ACHN (cell line): ENCODE measurements at regions not wholly inside any gene's neighbourhood (a gene's known extent, or its start where the extent isn't known, plus 50 kb on each side); places are given as distances from the start of the nearest gene placed in this dataset.

Experiments used
- DNase-seq: peaks from one replicate; pipeline ENCODE4 v3.0.0-alpha.2; 2015
- in situ Hi-C: cut with HindIII; loops from 2 replicates; pipeline ENCODE4 v1.10.0; 2017; ENCODE audit warnings: low sequenced_read_pairs, low pct_ligation_motif_present, low pct_unique_long_range_greater_than_20kb

DNA sequence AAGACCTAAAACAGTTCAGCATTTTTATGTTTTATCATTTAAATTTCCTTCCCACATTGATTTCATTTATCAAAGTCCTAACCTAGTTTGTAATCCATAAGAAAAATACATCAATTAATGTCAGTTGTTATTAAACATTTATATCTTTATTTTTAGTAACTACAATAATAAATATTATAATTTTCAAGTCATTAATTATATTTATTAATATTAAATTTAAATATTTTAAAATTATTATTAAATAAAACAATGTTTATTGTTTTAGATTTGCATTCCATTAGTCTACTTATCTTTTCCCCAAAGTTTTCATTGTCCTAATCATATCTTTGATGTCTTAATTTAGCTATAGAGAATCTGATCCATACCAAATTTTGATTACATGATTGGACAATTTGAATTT lies 368.9 kb downstream of the PLA2G4A start:
- in situ Hi-C loops = no loop called here
- DNase-seq = no peak

DNA sequence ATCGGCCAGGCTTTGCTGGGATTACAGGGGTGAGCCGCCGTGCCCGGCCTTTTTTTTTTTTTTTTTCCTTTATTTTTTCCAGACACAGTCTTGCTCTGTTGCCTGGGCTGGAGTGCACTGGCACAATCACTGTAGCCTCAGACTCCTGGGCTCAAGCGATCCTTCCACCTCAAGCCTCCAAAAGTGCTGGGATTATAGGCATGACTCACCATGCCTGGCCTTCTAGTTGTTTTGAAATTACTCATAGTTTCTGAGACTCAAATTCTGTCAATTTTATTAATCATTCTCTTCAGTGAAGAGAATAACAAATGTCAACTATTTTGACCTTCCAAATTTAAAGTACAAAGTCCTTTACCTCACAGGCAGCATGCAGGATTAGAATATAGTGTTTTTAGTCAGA lies 374.5 kb downstream of the PLA2G4A start:
- in situ Hi-C loops = no loop called here
- peak; percentile 88 for DNase-seq

- in situ Hi-C loops = no loop called here
- no peak for DNase-seq
Observed at GRCh38 chr1:187212377-187212776, 383.6 kb downstream of the PLA2G4A start.

GRCh38 chr1:187226396-187226795 lies 397.6 kb downstream of the PLA2G4A start:
- in situ Hi-C loops = no loop called here
- DNase-seq = no peak

GRCh38 chr1:187228790-187229189 lies 400.0 kb downstream of the PLA2G4A start:
- in situ Hi-C loops = no loop called here
- no peak for DNase-seq

GRCh38 chr1:187229496-187229895 lies 400.7 kb downstream of the PLA2G4A start:
- in situ Hi-C loops = no loop called here
- DNase-seq = no peak

DNA sequence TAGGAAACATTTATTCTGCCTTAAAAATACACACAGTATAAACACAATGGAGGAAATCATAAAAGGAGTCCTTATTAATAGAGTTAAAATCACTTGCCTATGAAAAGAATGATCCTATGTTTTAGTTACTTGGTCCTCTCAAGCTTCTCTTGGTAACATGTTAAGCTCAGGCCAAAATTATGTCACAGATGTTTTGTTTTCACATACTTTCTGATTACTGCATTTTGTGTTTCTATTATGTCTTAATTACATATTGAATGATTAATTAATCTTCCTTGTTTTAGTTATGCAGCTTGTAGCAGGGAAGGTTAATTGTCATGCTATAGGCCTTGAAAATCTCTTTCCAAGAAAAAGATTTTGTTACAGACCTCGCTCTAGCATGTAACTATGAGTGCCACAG lies 406.0 kb downstream of the PLA2G4A start:
- DNase-seq = no peak
- in situ Hi-C loops = no loop called here

- DNase-seq = no peak
- in situ Hi-C loops = no loop called here
Observed at GRCh38 chr1:187236199-187236598, 407.4 kb downstream of the PLA2G4A start.

- DNase-seq = no peak
- in situ Hi-C loops = no loop called here
Observed at GRCh38 chr1:187236676-187237075, 407.9 kb downstream of the PLA2G4A start.

- in situ Hi-C loops = no loop called here
- DNase-seq = no peak
Observed at GRCh38 chr1:187237542-187237941, 408.8 kb downstream of the PLA2G4A start.

- in situ Hi-C loops = no loop called here
- no peak for DNase-seq
Observed at GRCh38 chr1:187241971-187242370, 413.2 kb downstream of the PLA2G4A start.

DNA sequence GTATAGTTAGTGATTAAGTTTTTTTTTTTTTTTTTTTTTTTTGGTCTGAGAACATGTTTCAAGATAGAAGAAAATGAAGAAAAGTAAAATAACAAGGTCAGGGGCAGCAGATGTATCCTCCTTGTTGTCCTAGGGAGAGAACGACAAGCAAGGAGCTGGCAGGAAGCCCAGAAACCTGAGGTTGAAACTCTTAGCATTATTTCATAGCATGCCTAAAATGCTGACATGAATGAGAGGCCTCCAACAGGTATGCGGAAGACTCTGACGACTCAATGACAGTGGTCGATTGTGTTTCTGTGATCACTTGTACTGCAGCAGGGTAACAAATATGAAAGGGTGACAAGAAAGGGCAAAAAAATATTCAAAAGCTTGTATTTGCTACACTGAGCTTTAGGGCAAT lies 415.9 kb downstream of the PLA2G4A start:
- DNase-seq = no peak

DNA sequence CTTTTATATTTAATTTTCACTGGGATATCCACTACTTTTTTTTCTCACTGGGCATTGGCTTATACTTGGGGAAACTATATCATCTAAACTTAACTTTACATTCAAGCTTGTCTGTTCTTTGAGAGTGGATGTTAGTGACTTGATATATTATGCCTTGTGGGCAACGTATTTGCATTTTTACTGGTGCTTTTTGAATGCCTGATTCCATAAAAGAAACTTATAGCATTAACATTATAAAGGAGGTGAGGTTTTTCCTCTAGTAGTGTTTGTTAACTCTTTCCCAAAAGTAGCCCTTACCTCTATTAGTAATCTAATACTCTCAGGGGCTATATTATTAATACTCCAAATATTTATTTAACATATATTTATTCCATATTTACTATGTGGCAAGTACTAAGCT lies 416.5 kb downstream of the PLA2G4A start:
- DNase-seq = no peak
- in situ Hi-C loops = no loop called here

More for the DNA sequence above, 415.9 kb downstream of the PLA2G4A start:
- in situ Hi-C loops = no loop called here

GRCh38 chr1:187249196-187249595 lies 420.4 kb downstream of the PLA2G4A start:
- no peak for DNase-seq
- in situ Hi-C loops = no loop called here

DNA sequence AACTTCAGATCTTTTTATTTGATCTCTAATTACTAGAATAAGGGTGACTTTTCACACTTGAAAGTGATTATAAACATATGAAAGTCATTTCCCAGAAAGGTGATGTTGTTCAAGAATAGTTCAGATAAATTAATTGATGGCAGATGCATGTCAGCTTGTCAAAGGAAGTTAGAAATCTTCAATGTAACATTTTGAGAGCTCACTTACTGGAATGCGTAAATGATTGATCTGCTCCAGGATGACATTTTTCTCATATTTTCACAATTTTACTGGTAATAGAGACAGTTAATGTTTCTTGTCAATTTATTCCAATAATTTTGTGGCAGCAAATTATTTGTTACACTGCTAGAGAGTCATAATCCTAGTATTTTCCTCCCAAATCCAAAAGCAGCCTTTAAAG lies 424.2 kb downstream of the PLA2G4A start:
- DNase-seq = no peak
- in situ Hi-C loops = no loop called here

DNA sequence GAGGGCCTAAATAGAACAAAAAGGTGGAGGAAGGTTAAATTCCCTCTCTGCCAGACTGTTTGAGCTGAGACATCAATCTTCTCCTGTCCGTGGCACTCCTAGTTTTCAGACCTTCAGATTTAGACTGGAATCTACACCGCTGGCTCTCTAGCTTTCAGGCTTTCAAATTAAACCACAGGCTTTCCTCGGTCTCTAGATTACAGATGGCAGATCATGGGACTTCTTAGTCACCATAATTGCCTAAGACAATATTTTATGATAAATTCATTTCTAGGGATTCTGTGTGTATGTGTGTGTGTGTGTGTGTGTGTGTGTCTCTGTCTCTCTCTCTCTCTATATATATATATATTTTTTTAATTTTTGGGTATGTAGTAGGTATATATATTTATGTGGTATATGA lies 428.7 kb downstream of the PLA2G4A start:
- DNase-seq = no peak
- in situ Hi-C loops = no loop called here

DNA sequence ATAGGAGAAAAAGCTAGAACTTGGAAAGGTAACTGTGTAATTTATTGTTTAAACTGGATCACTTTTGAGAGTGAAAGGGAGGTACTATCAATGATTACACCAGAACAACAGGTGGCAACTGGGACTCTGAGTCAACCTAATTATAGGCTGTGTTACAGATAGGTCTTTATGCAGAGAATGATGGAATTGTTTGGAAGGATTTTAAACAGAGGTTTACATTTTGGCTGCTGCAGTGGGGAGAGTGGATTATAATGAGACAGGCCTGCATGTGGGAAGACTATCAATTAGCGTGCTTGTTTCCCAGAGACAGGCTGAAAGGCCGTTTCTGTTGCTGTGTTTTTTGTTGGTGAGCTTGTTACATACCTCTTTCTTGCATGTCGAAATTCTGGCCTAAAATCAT lies 432.9 kb downstream of the PLA2G4A start:
- in situ Hi-C loops = no loop called here
- peak; percentile 5 for DNase-seq

DNA sequence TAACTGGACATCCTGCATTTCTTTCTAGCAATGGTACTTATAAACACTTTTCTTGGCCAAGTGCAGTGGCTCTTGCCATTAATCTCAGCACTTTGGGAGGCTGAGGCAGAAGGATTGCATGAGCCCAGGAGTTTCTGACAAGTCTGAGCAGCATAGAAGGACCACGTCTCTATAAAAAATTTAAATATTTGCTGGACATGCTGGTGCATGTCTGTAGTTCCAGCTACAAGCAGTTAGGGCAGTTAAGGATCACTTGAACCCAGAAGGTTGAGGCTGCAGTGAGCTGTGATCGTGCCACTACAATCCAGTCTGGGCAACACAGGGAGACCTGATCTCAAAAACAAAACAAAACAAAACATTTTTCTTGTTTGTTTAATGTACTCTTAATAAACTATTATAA lies 434.0 kb downstream of the PLA2G4A start:
- DNase-seq = no peak
- in situ Hi-C loops = no loop called here

DNA sequence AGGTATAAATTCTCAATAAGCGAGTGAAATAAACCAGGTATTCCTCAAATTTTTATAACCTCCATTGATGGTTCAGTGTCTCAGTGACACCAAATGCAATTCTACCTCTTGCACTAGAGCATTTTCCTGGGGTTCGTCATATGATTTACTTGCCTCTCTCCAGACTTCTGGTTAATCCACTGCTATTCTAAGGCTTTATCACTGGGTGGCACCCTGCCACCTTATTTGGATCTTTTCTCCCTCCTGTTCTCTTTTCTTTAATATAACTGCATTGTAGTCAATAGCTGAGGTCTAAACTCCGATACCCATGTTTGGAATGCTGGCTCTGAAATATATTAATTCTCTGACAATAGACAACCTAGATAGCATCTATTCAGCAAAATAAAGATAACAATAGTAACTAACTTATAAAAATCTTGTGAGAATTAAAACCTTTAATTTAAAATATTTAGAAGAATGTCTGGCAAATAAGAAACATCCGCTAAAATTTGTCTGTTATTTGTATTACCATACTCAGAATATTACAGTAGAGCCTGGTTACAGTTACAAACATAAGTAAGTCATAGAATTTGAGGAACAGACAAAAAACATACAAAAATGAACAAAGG lies 436.4 kb downstream of the PLA2G4A start:
- DNase-seq = peak; percentile 80
- in situ Hi-C loops = no loop called here

DNA sequence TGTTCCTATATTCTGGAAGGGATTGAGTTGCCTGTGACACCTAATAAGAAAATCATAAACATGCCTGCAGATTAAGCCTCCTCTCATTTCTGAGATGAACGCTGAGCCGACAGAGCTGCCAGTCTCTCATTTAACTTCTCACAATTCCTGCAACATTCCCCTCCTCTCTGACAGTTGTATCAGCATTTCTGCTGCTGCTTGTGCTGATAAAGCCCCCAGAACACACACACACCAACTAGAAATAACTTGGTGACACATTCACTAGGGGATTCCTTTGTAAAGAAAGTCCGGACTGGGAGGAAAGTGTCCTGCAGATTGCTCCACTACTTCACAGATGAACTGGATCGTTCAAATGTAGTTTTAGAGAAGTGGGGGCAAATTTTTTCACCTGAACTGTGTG lies 437.3 kb downstream of the PLA2G4A start:
- no peak for DNase-seq
- in situ Hi-C loops = no loop called here

GRCh38 chr1:187267827-187268226 lies 439.1 kb downstream of the PLA2G4A start:
- DNase-seq = no peak
- in situ Hi-C loops = no loop called here
